Limb (tissue), 2 donors: ENCODE measurements at regions not wholly inside any gene's neighbourhood (a gene's known extent, or its start where the extent isn't known, plus 50 kb on each side); places are given as distances from the start of the nearest gene placed in this dataset.
"Not testable (repeated sequence)": the region's sequence is repeated elsewhere in the genome, so short reads cannot be mapped to it uniquely, and the experiment has no call there.

Source experiments
- DNase-seq, 2 donors: peaks; one replicate each; pipeline ENCODE4 v3.0.0-alpha.2; 2016; ENCODE audit errors: extremely low spot score in 2 of 2

GRCh38 chr16:47917118-47917517 lies 238.7 kb downstream of the ABCC12 start:
- DNase-seq: no peak

- no peak for DNase-seq
Measured at GRCh38 chr16:47916266-47916665, 239.5 kb downstream of the ABCC12 start.

GRCh38 chr16:47907109-47907508 lies 248.7 kb downstream of the ABCC12 start:
- DNase-seq: no peak

- DNase-seq: no peak
Measured at GRCh38 chr16:47905771-47906170, 250.0 kb downstream of the ABCC12 start.

GRCh38 chr16:47904691-47905090 lies 251.1 kb downstream of the ABCC12 start:
- DNase-seq: no peak

- DNase-seq: no peak
Measured at GRCh38 chr16:47903470-47903869, 252.3 kb downstream of the ABCC12 start.

- not testable (repeated sequence) for DNase-seq
Measured at GRCh38 chr16:47897105-47897504, 258.7 kb downstream of the ABCC12 start.

- no peak for DNase-seq
Measured at GRCh38 chr16:47895146-47895545, 260.6 kb downstream of the ABCC12 start.

- no peak for DNase-seq
Measured at GRCh38 chr16:47892999-47893398, 262.8 kb downstream of the ABCC12 start.

GRCh38 chr16:47888734-47889133 lies 267.1 kb downstream of the ABCC12 start:
- DNase-seq: no peak

GRCh38 chr16:47888142-47888541 lies 267.7 kb downstream of the ABCC12 start:
- DNase-seq: no peak

- no peak for DNase-seq
Measured at GRCh38 chr16:47887496-47887895, 268.3 kb downstream of the ABCC12 start.

GRCh38 chr16:47886631-47887415 lies 269.0 kb downstream of the ABCC12 start:
- DNase-seq: no peak

- DNase-seq: no peak
Measured at GRCh38 chr16:47886139-47886538, 269.7 kb downstream of the ABCC12 start.

GRCh38 chr16:47885489-47885888 lies 270.3 kb downstream of the ABCC12 start:
- no peak for DNase-seq

- no peak for DNase-seq
Measured at GRCh38 chr16:47884116-47884725, 271.6 kb downstream of the ABCC12 start.

- no peak for DNase-seq
Measured at GRCh38 chr16:47881574-47881973, 274.2 kb downstream of the ABCC12 start.

GRCh38 chr16:47880653-47881052 lies 275.1 kb downstream of the ABCC12 start:
- no peak for DNase-seq

GRCh38 chr16:47877166-47877565 lies 278.6 kb downstream of the ABCC12 start:
- no peak for DNase-seq

- DNase-seq: no peak
Measured at GRCh38 chr16:47876511-47876910, 279.3 kb downstream of the ABCC12 start.

GRCh38 chr16:47873434-47873833 lies 282.4 kb downstream of the ABCC12 start:
- no peak for DNase-seq

GRCh38 chr16:47872225-47872624 lies 283.6 kb downstream of the ABCC12 start:
- DNase-seq: no peak

- no peak for DNase-seq
Measured at GRCh38 chr16:47866423-47866822, 289.4 kb downstream of the ABCC12 start.
